ENCODE measurements at regions not wholly inside any gene's neighbourhood (a gene's known extent, or its start where the extent isn't known, plus 50 kb on each side); places are given as distances from the start of the nearest gene placed in this dataset.

GRCh38 chr4:3715855-3716630, 50.1 kb upstream of the ADRA2C start:
- Mint-ChIP-seq H3K27me3 (ENCODE audit: low read depth in 3 of 3) (peaks cover 0 to 11% (median 4%) of the 10 kb centered on the region in 3 donors), H3K4me1 (no peaks in the 10 kb centered on the region), H3K27ac (no peak overlapping the region), H3K4me3 (no peak overlapping the region), H3K36me3 (peaks cover 0 to 5% (median 5%) of the 10 kb centered on the region in 3 donors), H3K9me3 (peaks cover 0 to 5% (median 0%) of the 10 kb centered on the region in 6 donors)
- DNase-seq = no peak

DNA sequence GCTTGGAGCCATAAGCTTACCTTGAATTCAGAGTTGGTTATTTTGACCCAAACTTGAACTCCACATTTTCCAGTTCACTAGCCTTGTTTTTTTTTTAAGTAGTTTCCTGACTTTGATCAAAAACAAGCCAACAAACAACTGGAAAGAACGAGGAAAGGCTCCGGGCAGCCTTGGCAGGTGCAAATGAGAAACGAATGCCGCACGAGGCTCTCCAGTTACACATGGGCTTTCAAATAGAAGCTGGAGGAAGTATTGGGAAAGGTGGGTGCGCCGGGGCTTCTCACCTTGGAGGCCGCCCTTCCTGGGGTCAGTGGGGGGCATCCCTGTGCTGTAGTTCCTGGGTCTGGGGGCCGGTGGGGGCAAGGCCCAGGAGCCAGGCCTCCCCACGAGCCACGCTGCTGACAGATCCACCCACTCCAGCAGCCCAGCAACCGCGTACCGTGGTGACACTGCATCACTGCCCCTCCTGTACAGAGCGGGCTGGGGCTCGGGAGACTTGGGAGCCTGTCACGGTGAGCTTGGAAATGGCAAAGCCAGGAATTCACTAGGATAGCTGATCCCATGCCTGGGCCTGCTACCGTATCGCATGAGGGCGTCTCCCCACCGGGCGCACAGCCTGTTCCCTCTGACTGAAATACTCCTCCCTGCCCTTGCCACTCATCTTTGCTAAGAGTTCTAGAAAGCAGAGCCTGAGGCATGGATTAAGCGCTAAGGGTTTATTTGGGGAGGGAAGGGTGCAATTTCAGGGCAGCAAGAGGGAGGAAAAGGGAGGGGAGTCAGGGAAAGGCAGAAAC, 50.9 kb upstream of the ADRA2C start:
- peaks cover 0 to 11% (median 4%) of the 10 kb centered on the region in 3 donors for H3K27me3 Mint-ChIP-seq (ENCODE audit: low read depth in 3 of 3)
- H3K4me3 Mint-ChIP-seq = no peak overlapping the region
- H3K4me1 Mint-ChIP-seq = no peaks in the 10 kb centered on the region
- no peak overlapping the region for H3K27ac Mint-ChIP-seq
- H3K9me3 Mint-ChIP-seq = peaks cover 0 to 5% (median 0%) of the 10 kb centered on the region in 6 donors
- no peak for DNase-seq
- H3K36me3 Mint-ChIP-seq = peaks cover 0 to 5% (median 5%) of the 10 kb centered on the region in 3 donors

GRCh38 chr4:3714642-3715001, 51.6 kb upstream of the ADRA2C start:
- Mint-ChIP-seq H3K4me3 (no peak overlapping the region), H3K27me3 (ENCODE audit: low read depth in 3 of 3) (peaks cover 1 to 11% (median 4%) of the 10 kb centered on the region in 3 donors), H3K4me1 (no peaks in the 10 kb centered on the region), H3K27ac (no peak overlapping the region), H3K9me3 (peaks cover 0 to 5% (median 0%) of the 10 kb centered on the region in 6 donors), H3K36me3 (peaks cover 0 to 5% (median 5%) of the 10 kb centered on the region in 3 donors)
- no peak for DNase-seq

DNA sequence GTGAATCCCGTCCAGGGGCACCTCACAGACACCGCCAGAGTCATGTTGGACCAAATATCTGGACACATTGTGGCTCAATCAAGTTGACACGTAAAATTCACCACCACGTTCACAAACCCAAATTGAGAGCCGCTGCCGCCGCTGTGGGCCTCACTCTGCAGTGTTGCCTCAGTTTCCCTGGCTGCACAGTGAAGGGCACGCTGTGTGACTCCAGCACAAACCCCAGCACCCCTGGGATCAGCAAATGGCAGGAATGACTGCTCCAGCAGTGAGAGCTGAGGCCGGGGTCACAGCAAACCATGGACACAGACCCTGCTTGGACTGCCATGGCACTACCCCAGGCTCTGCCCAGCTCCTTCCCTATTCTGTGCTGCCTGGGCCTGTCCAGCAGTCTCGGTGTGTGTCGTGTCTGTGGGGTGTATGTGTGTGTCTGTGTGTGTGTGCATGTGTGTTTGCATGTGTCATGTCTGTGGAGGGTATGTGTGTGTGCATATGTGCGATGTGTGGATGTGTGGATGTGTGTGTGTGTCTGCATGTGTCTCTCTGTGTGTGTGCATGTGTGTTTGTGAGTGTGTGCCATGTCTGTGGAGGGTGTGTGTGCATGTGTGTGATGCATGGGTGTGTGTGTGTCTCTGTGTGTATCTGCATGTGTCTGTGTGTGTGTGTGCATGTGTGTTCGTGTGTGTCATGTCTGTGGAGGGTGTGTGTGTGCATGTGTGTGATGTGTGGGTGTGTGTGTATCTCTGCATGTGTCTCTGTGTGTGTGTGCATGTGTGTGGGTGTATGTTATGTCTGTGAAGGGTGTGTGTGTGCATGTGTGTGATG, 52.2 kb upstream of the ADRA2C start:
- peaks cover 1 to 12% (median 4%) of the 10 kb centered on the region in 3 donors for H3K27me3 Mint-ChIP-seq (ENCODE audit: low read depth in 3 of 3)
- no peak overlapping the region for H3K4me3 Mint-ChIP-seq
- peaks cover 0 to 4% (median 3%) of the 10 kb centered on the region in 3 donors for H3K36me3 Mint-ChIP-seq
- no peak for DNase-seq
- no peaks in the 10 kb centered on the region for H3K4me1 Mint-ChIP-seq
- H3K27ac Mint-ChIP-seq = no peak overlapping the region
- peaks cover 0 to 4% (median 0%) of the 10 kb centered on the region in 6 donors for H3K9me3 Mint-ChIP-seq

- DNase-seq = no peak
- no peak overlapping the region for H3K27ac Mint-ChIP-seq
Measured at GRCh38 chr4:3713346-3713745, 52.8 kb upstream of the ADRA2C start.

DNA sequence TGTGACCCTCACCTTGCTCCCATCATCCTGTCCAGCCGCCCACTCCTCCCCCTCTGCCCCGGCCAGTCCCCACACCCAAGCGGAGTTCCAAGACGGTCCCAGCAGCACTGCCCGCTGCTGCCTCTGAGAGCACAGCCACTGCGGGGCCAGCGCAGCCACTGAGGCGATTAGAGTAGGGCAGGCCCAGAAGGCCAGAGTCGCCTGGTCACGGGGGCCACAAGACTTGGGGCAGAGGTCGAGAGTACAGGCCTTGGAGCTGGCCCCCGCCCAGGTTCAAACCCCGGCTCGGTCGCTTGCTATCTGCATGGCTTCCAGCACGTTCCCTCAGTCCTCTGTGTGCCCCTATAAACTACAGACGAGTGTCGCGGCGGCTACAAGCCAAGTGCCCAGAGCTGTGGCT, 53.2 kb upstream of the ADRA2C start:
- no peaks in the 10 kb centered on the region for H3K36me3 Mint-ChIP-seq
- peaks cover 1 to 6% (median 2%) of the 10 kb centered on the region in 3 donors for H3K27me3 Mint-ChIP-seq (ENCODE audit: low read depth in 3 of 3)
- no peak overlapping the region for H3K27ac Mint-ChIP-seq
- H3K9me3 Mint-ChIP-seq = no peaks in the 10 kb centered on the region
- no peak for DNase-seq
- H3K4me3 Mint-ChIP-seq = no peak overlapping the region
- no peaks in the 10 kb centered on the region for H3K4me1 Mint-ChIP-seq

More at GRCh38 chr4:3713346-3713745, 52.8 kb upstream of the ADRA2C start:
- Mint-ChIP-seq H3K4me3 (no peak overlapping the region), H3K27me3 (ENCODE audit: low read depth in 3 of 3) (peaks cover 1 to 9% (median 4%) of the 10 kb centered on the region in 3 donors), H3K4me1 (no peaks in the 10 kb centered on the region), H3K36me3 (no peaks in the 10 kb centered on the region), H3K9me3 (no peaks in the 10 kb centered on the region)

- DNase-seq = no peak
- Mint-ChIP-seq H3K4me1 (no peaks in the 10 kb centered on the region), H3K9me3 (no peaks in the 10 kb centered on the region), H3K4me3 (no peak overlapping the region), H3K36me3 (no peaks in the 10 kb centered on the region), H3K27ac (no peak overlapping the region), H3K27me3 (ENCODE audit: low read depth in 3 of 3) (peaks cover 1 to 2% (median 2%) of the 10 kb centered on the region in 3 donors)
Measured at GRCh38 chr4:3712112-3712805, 53.9 kb upstream of the ADRA2C start.

- no peak for DNase-seq
- H3K4me3 Mint-ChIP-seq = no peak overlapping the region
- H3K9me3 Mint-ChIP-seq = no peaks in the 10 kb centered on the region
- no peaks in the 10 kb centered on the region for H3K4me1 Mint-ChIP-seq
- peaks cover 1 to 2% (median 2%) of the 10 kb centered on the region in 3 donors for H3K27me3 Mint-ChIP-seq (ENCODE audit: low read depth in 3 of 3)
- no peak overlapping the region for H3K27ac Mint-ChIP-seq
- H3K36me3 Mint-ChIP-seq = no peaks in the 10 kb centered on the region
Measured at GRCh38 chr4:3711183-3712111, 54.7 kb upstream of the ADRA2C start.

- Mint-ChIP-seq H3K4me1 (no peaks in the 10 kb centered on the region), H3K27me3 (ENCODE audit: low read depth in 3 of 3) (peaks cover 1 to 5% (median 2%) of the 10 kb centered on the region in 3 donors), H3K9me3 (no peaks in the 10 kb centered on the region), H3K36me3 (no peaks in the 10 kb centered on the region), H3K27ac (no peak overlapping the region), H3K4me3 (no peak overlapping the region)
- DNase-seq = no peak
Measured at GRCh38 chr4:3710451-3711182, 55.6 kb upstream of the ADRA2C start.

- Mint-ChIP-seq H3K4me1 (no peaks in the 10 kb centered on the region), H3K36me3 (no peaks in the 10 kb centered on the region), H3K27me3 (ENCODE audit: low read depth in 3 of 3) (peaks cover 1 to 8% (median 2%) of the 10 kb centered on the region in 3 donors), H3K4me3 (no peak overlapping the region), H3K9me3 (no peaks in the 10 kb centered on the region), H3K27ac (no peak overlapping the region)
- DNase-seq = no peak
Measured at GRCh38 chr4:3709846-3710441, 56.2 kb upstream of the ADRA2C start.

DNA sequence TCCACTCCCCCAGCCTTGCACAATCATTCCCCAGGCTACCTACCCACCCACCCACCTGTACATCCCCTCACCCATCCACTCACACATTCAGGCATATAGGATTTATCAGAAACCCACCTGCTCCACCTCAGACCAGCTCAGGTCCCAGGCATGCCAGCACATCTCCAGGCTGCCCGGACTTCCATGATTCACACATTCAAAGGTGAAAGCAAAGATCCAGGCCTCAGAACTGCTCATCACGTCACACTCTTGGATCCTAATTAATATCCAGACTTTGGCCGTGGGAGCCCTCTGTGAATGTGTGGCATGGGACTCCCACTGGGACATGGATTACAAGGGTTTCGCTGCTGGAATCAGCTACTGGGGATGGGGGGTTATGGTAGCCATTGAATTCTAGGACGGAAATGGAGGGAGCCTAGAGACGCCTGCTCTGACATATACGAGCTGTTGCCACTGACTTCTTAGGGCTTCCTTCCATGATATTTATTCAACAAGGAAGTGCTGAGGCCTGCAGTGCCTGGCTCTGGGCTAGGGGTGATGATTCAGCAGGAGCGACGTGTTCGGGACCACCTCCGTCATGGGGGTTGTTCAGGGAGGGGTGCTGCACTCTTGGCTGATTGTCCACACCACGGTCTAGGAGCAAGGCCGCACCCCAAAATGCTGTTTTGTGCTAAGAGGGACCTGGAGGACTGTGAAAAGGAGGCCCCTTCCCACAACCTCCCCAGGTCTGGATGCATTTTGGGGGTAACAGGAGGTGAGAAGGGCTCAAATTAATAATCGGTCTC, 56.9 kb upstream of the ADRA2C start:
- no peak overlapping the region for H3K27ac Mint-ChIP-seq
- H3K4me3 Mint-ChIP-seq = no peak overlapping the region
- no peaks in the 10 kb centered on the region for H3K9me3 Mint-ChIP-seq
- no peak for DNase-seq
- no peaks in the 10 kb centered on the region for H3K4me1 Mint-ChIP-seq
- peaks cover 1 to 9% (median 2%) of the 10 kb centered on the region in 3 donors for H3K27me3 Mint-ChIP-seq (ENCODE audit: low read depth in 3 of 3)
- no peaks in the 10 kb centered on the region for H3K36me3 Mint-ChIP-seq

All from immature natural killer cell (primary cell).